ENCODE measurements at regions not wholly inside any gene's neighbourhood (a gene's known extent, or its start where the extent isn't known, plus 50 kb on each side); places are given as distances from the start of the nearest gene placed in this dataset.
"Not testable (repeated sequence)": the region's sequence is repeated elsewhere in the genome, so short reads cannot be mapped to it uniquely, and the experiment has no call there.

DNA sequence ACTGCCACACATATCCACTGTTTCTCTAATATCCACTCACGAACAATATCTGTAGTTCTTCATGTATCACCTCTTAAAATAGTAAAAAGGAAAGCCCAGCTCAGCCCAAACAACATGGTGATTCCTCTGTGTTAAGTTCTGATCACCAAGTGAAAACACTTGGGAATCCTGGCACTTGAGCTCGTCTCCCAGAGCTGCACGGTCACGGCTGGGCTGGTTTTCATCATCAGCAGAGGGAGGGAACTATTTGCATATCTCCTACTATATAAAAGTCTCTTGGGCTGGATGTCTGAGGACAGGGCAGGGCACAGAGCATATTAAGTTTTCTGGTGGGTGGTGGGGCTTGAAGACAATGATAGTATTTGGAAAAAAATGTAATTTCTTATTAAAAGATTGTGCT, 870.6 kb downstream of the TMEM121 start:
- TF ChIP-seq, protein P1, sequence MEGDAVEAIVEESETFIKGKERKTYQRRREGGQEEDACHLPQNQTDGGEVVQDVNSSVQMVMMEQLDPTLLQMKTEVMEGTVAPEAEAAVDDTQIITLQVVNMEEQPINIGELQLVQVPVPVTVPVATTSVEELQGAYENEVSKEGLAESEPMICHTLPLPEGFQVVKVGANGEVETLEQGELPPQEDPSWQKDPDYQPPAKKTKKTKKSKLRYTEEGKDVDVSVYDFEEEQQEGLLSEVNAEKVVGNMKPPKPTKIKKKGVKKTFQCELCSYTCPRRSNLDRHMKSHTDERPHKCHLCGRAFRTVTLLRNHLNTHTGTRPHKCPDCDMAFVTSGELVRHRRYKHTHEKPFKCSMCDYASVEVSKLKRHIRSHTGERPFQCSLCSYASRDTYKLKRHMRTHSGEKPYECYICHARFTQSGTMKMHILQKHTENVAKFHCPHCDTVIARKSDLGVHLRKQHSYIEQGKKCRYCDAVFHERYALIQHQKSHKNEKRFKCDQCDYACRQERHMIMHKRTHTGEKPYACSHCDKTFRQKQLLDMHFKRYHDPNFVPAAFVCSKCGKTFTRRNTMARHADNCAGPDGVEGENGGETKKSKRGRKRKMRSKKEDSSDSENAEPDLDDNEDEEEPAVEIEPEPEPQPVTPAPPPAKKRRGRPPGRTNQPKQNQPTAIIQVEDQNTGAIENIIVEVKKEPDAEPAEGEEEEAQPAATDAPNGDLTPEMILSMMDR (IDR thresholded peaks at IDR 0.05) = no peak
- TF ChIP-seq POLR2A (IDR thresholded peaks at IDR 0.05) = no peak
- Histone ChIP-seq H3K4me3 (no peak overlapping the region), H3K27me3 (no peaks in the 10 kb centered on the region), H3K27ac (no peak overlapping the region), H3K4me1 (no peaks in the 10 kb centered on the region), H3K9me3 (no peaks in the 10 kb centered on the region), H3K36me3 (no peaks in the 10 kb centered on the region)
- no peak for DNase-seq
- intact Hi-C loops (cut with DNase I; ENCODE audit: low total_unique reads) = no loop called here

DNA sequence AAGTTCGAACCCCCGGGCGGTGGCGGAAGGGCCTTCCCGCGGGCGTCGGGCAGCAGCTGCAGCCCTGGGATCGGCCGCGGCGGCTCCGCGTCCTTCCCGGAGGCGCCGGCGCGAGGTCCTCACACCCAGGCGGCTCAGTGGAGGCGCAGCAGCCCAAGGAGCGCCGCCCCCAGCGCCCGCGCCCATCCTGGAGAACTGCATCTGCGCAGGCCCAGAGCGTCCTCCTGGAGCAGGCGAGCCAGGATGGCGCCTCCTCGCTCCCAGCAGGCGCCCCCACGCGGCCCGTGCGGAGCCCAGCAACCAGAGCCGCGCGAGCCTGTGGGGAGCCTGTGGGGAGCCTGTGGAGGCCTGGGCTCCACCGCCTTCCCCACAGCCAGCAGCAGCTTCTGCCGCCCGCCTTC, 872.5 kb downstream of the TMEM121 start:
- H3K9me3 ChIP-seq; H3K4me3 ChIP-seq; H3K36me3 ChIP-seq; H3K27ac ChIP-seq; H3K27me3 ChIP-seq; DNase-seq; H3K4me1 ChIP-seq; intact Hi-C loops (cut with DNase I; ENCODE audit: low total_unique reads): not testable (repeated sequence)

DNA sequence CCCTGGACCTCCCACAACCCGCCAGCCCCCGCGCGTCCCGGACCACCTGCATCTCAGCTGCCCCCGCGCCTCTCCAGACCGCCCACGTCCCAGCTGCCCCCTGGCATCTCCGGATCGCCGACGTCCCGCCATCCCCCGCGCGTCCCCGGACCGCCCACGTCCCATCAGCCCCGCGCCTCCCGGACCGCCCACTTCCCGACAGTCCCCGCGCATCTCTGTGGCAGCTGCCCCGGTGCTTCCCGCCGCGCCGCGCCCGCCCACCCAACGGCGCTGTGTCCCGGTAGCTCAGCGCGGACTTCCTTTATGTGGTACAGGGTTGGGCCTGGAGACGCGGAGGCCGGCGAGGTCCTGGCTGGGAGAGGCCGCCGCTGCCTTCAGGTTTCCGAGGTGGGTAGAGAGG, 874.9 kb downstream of the TMEM121 start:
- H3K27ac ChIP-seq; intact Hi-C loops (cut with DNase I; ENCODE audit: low total_unique reads); H3K9me3 ChIP-seq; DNase-seq; H3K36me3 ChIP-seq; H3K4me1 ChIP-seq; H3K27me3 ChIP-seq; H3K4me3 ChIP-seq: not testable (repeated sequence)

DNA sequence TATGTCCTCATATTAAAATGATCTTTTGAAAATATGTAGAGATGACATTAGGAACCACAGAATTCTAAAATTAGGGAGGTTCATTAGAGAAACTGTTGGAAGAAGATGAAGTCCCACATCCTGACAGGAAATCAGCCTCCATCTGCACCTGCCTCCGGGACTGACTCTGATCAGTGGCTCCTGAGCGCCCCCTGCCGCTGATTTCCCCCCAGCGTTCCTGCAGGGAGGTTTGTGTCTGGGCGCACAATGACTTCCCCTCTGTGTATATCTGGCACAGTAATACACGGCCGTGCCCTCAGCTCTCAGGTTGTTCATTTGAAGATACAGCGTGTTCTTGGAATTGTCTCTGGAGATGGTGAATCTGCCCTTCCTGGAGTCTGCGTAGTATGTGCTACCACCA, 883.8 kb downstream of the TMEM121 start:
- H3K9me3 ChIP-seq; H3K27ac ChIP-seq; H3K36me3 ChIP-seq; DNase-seq; intact Hi-C loops (cut with DNase I; ENCODE audit: low total_unique reads); H3K4me3 ChIP-seq; H3K4me1 ChIP-seq; H3K27me3 ChIP-seq: not testable (repeated sequence)

DNA sequence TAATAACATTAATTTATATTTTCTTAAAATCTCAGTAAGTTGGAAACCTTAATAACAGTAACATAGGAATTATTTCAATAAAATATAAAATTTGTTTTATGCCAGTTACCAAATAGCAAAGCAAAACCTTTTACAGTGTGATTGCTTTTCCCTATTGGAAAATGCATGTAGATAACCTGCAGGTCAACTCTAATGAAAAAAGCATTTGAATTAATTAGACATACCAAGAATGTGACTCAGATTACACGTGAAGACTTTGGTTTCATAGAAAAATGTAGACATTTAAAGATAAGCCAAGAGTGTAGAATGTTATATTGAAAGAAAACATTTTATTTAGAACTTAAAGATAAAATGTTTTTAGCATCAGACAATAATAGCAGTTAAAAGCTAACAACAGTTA, 888.1 kb downstream of the TMEM121 start:
- H3K27me3 ChIP-seq = peaks cover 0 to 4% of the 10 kb centered on the region in 2 donors
- no peaks in the 10 kb centered on the region for H3K36me3 ChIP-seq
- H3K9me3 ChIP-seq = no peaks in the 10 kb centered on the region
- H3K4me3 ChIP-seq = no peak overlapping the region
- H3K27ac ChIP-seq = no peak overlapping the region
- intact Hi-C loops (cut with DNase I; ENCODE audit: low total_unique reads) = no loop called here
- no peaks in the 10 kb centered on the region for H3K4me1 ChIP-seq
- DNase-seq = no peak
- TF ChIP-seq POLR2A (IDR thresholded peaks at IDR 0.05) = no peak
- TF ChIP-seq, protein P1 (IDR thresholded peaks at IDR 0.05) = no peak

DNA sequence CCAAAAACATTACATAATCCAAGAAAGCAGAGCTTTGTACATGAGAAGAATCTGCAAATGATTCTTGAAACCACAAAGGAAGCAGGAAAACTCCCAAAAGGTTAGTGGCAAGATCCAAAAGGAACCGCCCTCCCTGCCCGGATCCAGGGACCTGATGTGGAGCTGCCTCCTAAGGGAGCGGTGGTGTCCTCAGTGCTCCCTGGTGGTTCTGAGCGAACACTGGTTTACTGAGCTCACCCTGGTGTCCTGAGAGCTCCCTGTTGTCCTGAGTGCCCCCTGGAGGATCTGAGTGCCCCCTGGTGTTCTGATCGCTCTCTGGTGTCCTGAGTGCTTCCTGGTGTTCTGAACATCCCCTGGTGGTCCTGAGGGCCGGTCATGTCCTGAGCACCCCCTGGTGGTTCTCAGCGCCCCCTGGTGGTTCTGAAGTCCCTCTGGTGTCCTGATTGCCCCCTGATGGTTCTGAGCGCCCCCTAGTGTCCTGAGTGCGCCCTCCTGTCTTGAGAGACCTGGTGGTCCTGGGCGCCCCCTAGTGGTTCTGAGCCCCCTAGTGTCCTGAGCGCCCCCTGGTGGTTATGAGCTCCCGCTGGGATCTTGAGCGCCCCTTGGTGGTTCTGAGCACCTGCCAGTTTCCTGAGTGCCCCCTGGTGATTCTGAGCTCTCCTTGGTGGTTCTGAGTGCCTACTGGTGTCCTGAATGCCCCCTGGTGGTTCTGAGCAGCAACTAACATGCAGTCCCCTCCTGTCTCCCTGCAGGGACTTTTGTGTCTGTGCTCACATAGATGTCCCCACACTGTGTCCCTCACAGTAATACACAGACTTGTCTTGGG, 891.1 kb downstream of the TMEM121 start:
- H3K4me1 ChIP-seq = no peaks in the 10 kb centered on the region
- no peak overlapping the region for H3K4me3 ChIP-seq
- peaks cover 0 to 4% of the 10 kb centered on the region in 2 donors for H3K27me3 ChIP-seq
- no peak for TF ChIP-seq POLR2A (IDR thresholded peaks at IDR 0.05)
- TF ChIP-seq, protein P1 (IDR thresholded peaks at IDR 0.05) = peak in 1 of 4 experiments; percentile 9
- no peaks in the 10 kb centered on the region for H3K9me3 ChIP-seq
- no peak overlapping the region for H3K27ac ChIP-seq
- intact Hi-C loops (cut with DNase I; ENCODE audit: low total_unique reads) = no loop called here
- DNase-seq = peak in 1 of 2 donors; percentile 15
- H3K36me3 ChIP-seq = no peaks in the 10 kb centered on the region
